B cell (primary cell): ENCODE measurements at regions not wholly inside any gene's neighbourhood (a gene's known extent, or its start where the extent isn't known, plus 50 kb on each side); places are given as distances from the start of the nearest gene placed in this dataset.

Experiments used
- ATAC-seq: fragments of 200-7000 bp; cut with Tn5 transposase; one replicate; pipeline ENCODE4 v1.10.0; 2021; ENCODE audit warnings: low read depth, mild to moderate bottlenecking, moderate number of reproducible peaks, moderate library complexity
- CTCF ChIA-PET: fragments of 350-600 bp; sonication (Branson Sonifier 250); formaldehyde crosslinking; loops from one replicate; lab custom pipeline; 2021; ENCODE audit warnings: antibody characterized with exemption, inconsistent platforms; lab: Charles Lee
- POLR2A ChIA-PET: fragments of 350-600 bp; sonication (Branson Sonifier 250); formaldehyde crosslinking; loops from one replicate; lab custom pipeline; 2021; ENCODE audit warnings: antibody characterized with exemption; lab: Charles Lee
- DNase-seq: peaks from one replicate; pipeline ENCODE4 v3.0.0; 2013
- H2AFZ ChIP-seq: 2 replicates; pipeline ENCODE4 v1.6.1; 2012; ENCODE audit warnings: mild to moderate bottlenecking, low read depth, low read length; ENCODE audit not compliant: insufficient read depth, poor library complexity, severe bottlenecking
- H3K27ac ChIP-seq, 2 donors: 1 replicate in 1 of 2; 2 replicates in 1 of 2; pipeline ENCODE4 v1.5.1; 2012 to 2013; ENCODE audit warnings: low read length in 2 of 2, mild to moderate bottlenecking in 2 of 2, moderate library complexity in 1 of 2
- H3K27me3 ChIP-seq, 4 experiments: fragments of 200-600 bp in 1 of 4; sonication (generic) in 1 of 4; replicated peaks in 1 of 4; 1 replicate in 2 of 4; 2 replicates in 2 of 4; pipeline versions ENCODE4 v1.6.1 to v1.7.0; 2013 to 2016; ENCODE audit warnings: low read length in 3 of 4, mild to moderate bottlenecking in 2 of 4, mixed read lengths in 1 of 4, moderate library complexity in 1 of 4; ENCODE audit not compliant: insufficient read depth in 4 of 4, control insufficient read depth in 3 of 4; ENCODE audit errors: control extremely low read depth in 1 of 4
- H3K36me3 ChIP-seq, 2 experiments: replicated peaks in 1 of 2; 1 replicate in 1 of 2; 2 replicates in 1 of 2; pipeline versions ENCODE4 v1.6.1 to v1.7.1; 2013; ENCODE audit warnings: low read length in 1 of 2; ENCODE audit not compliant: insufficient read depth in 2 of 2, control insufficient read depth in 1 of 2; ENCODE audit errors: control extremely low read depth in 1 of 2, extremely low read depth in 1 of 2
- H3K4me1 ChIP-seq, 2 donors: fragments of 200-600 bp in 1 of 2; sonication (generic) in 1 of 2; 1 replicate in 1 of 2; 2 replicates in 1 of 2; pipeline versions ENCODE4 v1.5.1 to v1.6.1; 2013 to 2017; ENCODE audit warnings: low read length in 2 of 2; ENCODE audit not compliant: control insufficient read depth in 2 of 2, insufficient read depth in 2 of 2
- H3K4me2 ChIP-seq: replicated peaks from 2 replicates; pipeline ENCODE3; 2012; ENCODE audit warnings: mild to moderate bottlenecking, low read depth, low read length; ENCODE audit not compliant: poor library complexity, severe bottlenecking
- H3K4me3 ChIP-seq, 5 experiments: fragments of 200-600 bp in 1 of 5; sonication (generic) in 1 of 5; 1 replicate in 3 of 5; 2 replicates in 2 of 5; pipeline versions ENCODE4 v1.5.1 to v1.7.0; 2011 to 2016; ENCODE audit warnings: low read length in 4 of 5, mild to moderate bottlenecking in 4 of 5, low read depth in 2 of 5, control low read depth in 1 of 5, moderate library complexity in 1 of 5; ENCODE audit not compliant: insufficient read depth in 1 of 5; ENCODE audit errors: control extremely low read depth in 1 of 5, extremely low read depth in 1 of 5
- H3K79me2 ChIP-seq: fragments of 200-600 bp; sonication (generic); one replicate; pipeline ENCODE4 v1.6.0; 2016; ENCODE audit warnings: low read length; ENCODE audit not compliant: control insufficient read depth, insufficient read depth
- H3K9ac ChIP-seq: fragments of 200-600 bp; sonication (generic); 2 replicates; pipeline ENCODE4 v1.6.1; 2017; ENCODE audit warnings: mild to moderate bottlenecking, low read length, moderate library complexity
- H3K9me3 ChIP-seq, 3 donors: one replicate each; pipeline versions ENCODE4 v1.6.1 to v1.7.1; 2013; ENCODE audit warnings: low read length in 2 of 3; ENCODE audit not compliant: control insufficient read depth in 2 of 3, insufficient read depth in 1 of 3; ENCODE audit errors: control extremely low read depth in 1 of 3
- H4K20me1 ChIP-seq: 2 replicates; pipeline ENCODE4 v1.6.0; 2012; ENCODE audit warnings: mild to moderate bottlenecking, low read length; ENCODE audit not compliant: insufficient read depth, control insufficient read depth, poor library complexity, severe bottlenecking
- H3K27ac Mint-ChIP-seq: one replicate; pipeline ENCODE4 v1.8.0; 2021; ENCODE audit warnings: mixed read lengths
- H3K27me3 Mint-ChIP-seq: one replicate; pipeline ENCODE4 v1.8.0; 2021; ENCODE audit warnings: mixed read lengths
- H3K4me1 Mint-ChIP-seq: one replicate; pipeline ENCODE4 v1.8.0; 2021; ENCODE audit warnings: mixed read lengths
- H3K4me3 Mint-ChIP-seq: one replicate; pipeline ENCODE4 v1.8.0; 2021; ENCODE audit warnings: mixed read lengths
- H3K9me3 Mint-ChIP-seq: one replicate; pipeline ENCODE4 v1.8.0; 2022; ENCODE audit warnings: mixed read lengths; ENCODE audit not compliant: insufficient read depth
- CTCF ChIP-seq: fragments of 200-600 bp; IDR thresholded peaks from one replicate; pipeline ENCODE4 v1.8.0; 2022; ENCODE audit warnings: antibody characterized with exemption, mild to moderate bottlenecking
- EZH2 ChIP-seq: IDR thresholded peaks from 2 replicates; pipeline ENCODE4 v1.6.1; 2012; ENCODE audit warnings: borderline replicate concordance, low read depth, mild to moderate bottlenecking, moderate library complexity, low read length; ENCODE audit not compliant: insufficient read depth, poor library complexity, severe bottlenecking
- WGBS: methylation state at CpG from one replicate; pipeline ENCODE4 v1.1.5; 2013; ENCODE audit warnings: missing lambda C conversion rate; ENCODE audit not compliant: insufficient coverage; 5-methylcytosine and 5-hydroxymethylcytosine counted together
- intact Hi-C: fragments of 100-400 bp; cut with micrococcal nuclease; formaldehyde crosslinking; loops from one replicate; pipeline ENCODE4 v1.10.0; 2022

DNA sequence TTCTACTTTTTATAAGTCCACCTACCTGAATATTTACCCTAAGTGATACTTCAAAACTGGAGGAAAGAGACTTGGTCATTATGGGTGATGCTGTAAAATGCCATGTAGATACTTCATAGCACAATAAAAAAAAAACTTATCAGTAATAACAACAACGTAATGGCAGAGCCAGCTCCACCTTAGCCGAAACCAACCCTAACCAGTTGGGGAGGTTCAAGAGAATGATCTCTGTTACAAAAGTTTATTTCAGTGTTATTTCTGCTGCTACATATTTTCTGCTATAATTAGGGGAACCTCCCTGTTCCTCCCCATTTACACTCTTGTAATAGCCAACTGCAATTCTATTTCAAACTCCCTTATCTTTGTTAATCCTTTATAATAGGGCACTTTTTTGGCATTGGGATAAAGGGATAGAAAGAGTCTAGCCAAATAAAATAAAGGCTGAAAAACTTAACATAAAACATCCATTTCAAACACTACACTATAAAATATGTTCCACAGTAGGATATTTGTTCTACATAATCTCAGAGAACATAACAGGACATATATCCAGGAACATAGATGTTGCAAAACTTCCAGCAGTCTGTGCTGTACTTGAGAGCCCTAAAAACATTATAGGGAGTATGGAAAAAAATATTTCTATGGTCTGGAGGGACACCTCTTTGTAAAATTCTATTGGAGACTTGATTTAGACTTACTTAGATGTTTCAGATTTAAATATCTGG, 138.7 kb upstream of the POF1B start:
- no peaks in the 10 kb centered on the region for H3K9me3 ChIP-seq
- no peak for DNase-seq
- TF ChIP-seq CTCF (no peak), EZH2 (no peak)
- intact Hi-C loops = no loop called here
- no peaks in the 10 kb centered on the region for H3K36me3 ChIP-seq
- Mint-ChIP-seq H3K4me1 (no peaks in the 10 kb centered on the region), H3K27ac (no peak overlapping the region), H3K27me3 (no peaks in the 10 kb centered on the region), H3K4me3 (no peak overlapping the region), H3K9me3 (no peaks in the 10 kb centered on the region)
- no peaks in the 10 kb centered on the region for H4K20me1 ChIP-seq
- H3K4me1 ChIP-seq = no peaks in the 10 kb centered on the region
- no peak overlapping the region for H2AFZ ChIP-seq
- H3K27me3 ChIP-seq = no peaks in the 10 kb centered on the region
- ATAC-seq = no peak
- ChIA-PET CTCF (no interaction called here), POLR2A (no interaction called here)
- no peaks in the 10 kb centered on the region for H3K79me2 ChIP-seq
- no peak overlapping the region for H3K4me2 ChIP-seq
- no peak overlapping the region for H3K9ac ChIP-seq
- H3K27ac ChIP-seq = no peak overlapping the region
- H3K4me3 ChIP-seq = no peak overlapping the region
- no CpG with 5 or more reads among the region's 2 CpGs for WGBS

- Histone ChIP-seq H3K36me3 (no peaks in the 10 kb centered on the region), H3K9ac (no peak overlapping the region), H3K27me3 (no peaks in the 10 kb centered on the region), H3K9me3 (no peaks in the 10 kb centered on the region), H4K20me1 (no peaks in the 10 kb centered on the region), H3K4me1 (no peaks in the 10 kb centered on the region), H3K4me3 (no peak overlapping the region), H3K4me2 (no peak overlapping the region), H3K79me2 (no peaks in the 10 kb centered on the region), H3K27ac (no peak overlapping the region), H2AFZ (no peak overlapping the region)
- POLR2A ChIA-PET = no interaction called here
- no CpG with 5 or more reads among the region's 3 CpGs for WGBS
- CTCF ChIA-PET = no interaction called here
- intact Hi-C loops = no loop called here
- no peak overlapping the region for H3K4me3 Mint-ChIP-seq
- DNase-seq = no peak
- H3K27ac Mint-ChIP-seq = no peak overlapping the region
- no peaks in the 10 kb centered on the region for H3K27me3 Mint-ChIP-seq
- no peaks in the 10 kb centered on the region for H3K9me3 Mint-ChIP-seq
- no peaks in the 10 kb centered on the region for H3K4me1 Mint-ChIP-seq
- TF ChIP-seq EZH2 (no peak), CTCF (no peak)
- no peak for ATAC-seq
These were observed 136.7 kb upstream of the POF1B start for GRCh38 chrX:85516131-85516530.
